Neuronal stem cell (in vitro differentiated cells): ENCODE measurements at regions not wholly inside any gene's neighbourhood (a gene's known extent, or its start where the extent isn't known, plus 50 kb on each side); places are given as distances from the start of the nearest gene placed in this dataset.
"Not testable (repeated sequence)": the region's sequence is repeated elsewhere in the genome, so short reads cannot be mapped to it uniquely, and the experiment has no call there.

Experiments
- DNase-seq: peaks from one replicate; pipeline ENCODE4 v3.0.0-alpha.2; 2013; ENCODE audit warnings: low spot score
- H2AFZ ChIP-seq: one replicate; pipeline ENCODE4 v1.6.1; 2013; ENCODE audit warnings: mild to moderate bottlenecking, low read length, inconsistent platforms
- H2AK5ac ChIP-seq: 2 replicates; pipeline ENCODE4 v1.6.1; 2013; ENCODE audit warnings: low read depth, mild to moderate bottlenecking, inconsistent platforms, low read length, moderate library complexity, mixed read lengths
- H2BK120ac ChIP-seq: 2 replicates; pipeline ENCODE4 v1.6.1; 2013; ENCODE audit warnings: low read depth, mild to moderate bottlenecking, inconsistent platforms, low read length, moderate library complexity, mixed read lengths
- H2BK12ac ChIP-seq: one replicate; pipeline ENCODE4 v1.6.1; 2013; ENCODE audit warnings: low read length, inconsistent platforms
- H2BK15ac ChIP-seq: 2 replicates; pipeline ENCODE4 v1.6.1; 2013; ENCODE audit warnings: mild to moderate bottlenecking, low read length, inconsistent platforms, mixed read lengths
- H2BK5ac ChIP-seq: one replicate; pipeline ENCODE4 v1.6.1; 2013; ENCODE audit warnings: inconsistent platforms, mild to moderate bottlenecking, low read length, moderate library complexity
- H3K14ac ChIP-seq: one replicate; pipeline ENCODE4 v1.6.1; 2013; ENCODE audit warnings: low read length, inconsistent platforms
- H3K18ac ChIP-seq: 2 replicates; pipeline ENCODE4 v1.6.1; 2013; ENCODE audit warnings: low read length, inconsistent platforms
- H3K23ac ChIP-seq: 2 replicates; pipeline ENCODE4 v1.6.1; 2013; ENCODE audit warnings: low read depth, mild to moderate bottlenecking, mixed read lengths, low read length, inconsistent platforms; ENCODE audit not compliant: poor library complexity
- H3K27ac ChIP-seq: replicated peaks from 3 replicates; pipeline ENCODE4 v1.5.1; 2013; ENCODE audit warnings: low read length, inconsistent platforms
- H3K27me3 ChIP-seq, 3 experiments: 2 replicates each; pipeline ENCODE4 v1.6.1; 2013; ENCODE audit warnings: low read length in 3 of 3, mild to moderate bottlenecking in 2 of 3, inconsistent platforms in 1 of 3, low read depth in 1 of 3, mixed read lengths in 1 of 3, moderate library complexity in 1 of 3; ENCODE audit not compliant: control insufficient read depth in 3 of 3, insufficient read depth in 3 of 3
- H3K36me3 ChIP-seq, 2 donors: replicated peaks in 1 of 2; 2 replicates each; pipeline ENCODE4 v1.6.1; 2013; ENCODE audit warnings: low read length in 2 of 2; ENCODE audit not compliant: control insufficient read depth in 2 of 2, insufficient read depth in 2 of 2
- H3K4ac ChIP-seq: 2 replicates; pipeline ENCODE4 v1.6.1; 2013; ENCODE audit warnings: inconsistent platforms, mild to moderate bottlenecking, low read length, moderate library complexity
- H3K4me1 ChIP-seq, 2 donors: 1 replicate in 1 of 2; 2 replicates in 1 of 2; pipeline ENCODE4 v1.6.1; 2013; ENCODE audit warnings: low read length in 2 of 2, low read depth in 1 of 2; ENCODE audit not compliant: control insufficient read depth in 2 of 2, insufficient read depth in 1 of 2
- H3K4me2 ChIP-seq: one replicate; pipeline ENCODE4 v1.6.1; 2013; ENCODE audit warnings: mild to moderate bottlenecking, low read length, inconsistent platforms; ENCODE audit not compliant: insufficient read depth, poor library complexity, severe bottlenecking
- H3K4me3 ChIP-seq, 2 donors: 2 replicates each; pipeline ENCODE4 v1.5.1; 2013; ENCODE audit warnings: low read length in 2 of 2, mild to moderate bottlenecking in 2 of 2, inconsistent platforms in 1 of 2, moderate library complexity in 1 of 2
- H3K79me1 ChIP-seq: one replicate; pipeline ENCODE4 v1.6.1; 2013; ENCODE audit warnings: low read depth, mild to moderate bottlenecking, inconsistent platforms, low read length, moderate library complexity
- H3K9ac ChIP-seq: one replicate; pipeline ENCODE4 v1.6.1; 2013; ENCODE audit warnings: mild to moderate bottlenecking, low read depth, low read length, inconsistent platforms; ENCODE audit not compliant: poor library complexity
- H3K9me3 ChIP-seq, 2 donors: replicated peaks in 1 of 2; 2 replicates each; pipeline versions ENCODE3 to v1.6.1; 2013; ENCODE audit warnings: low read length in 2 of 2, mild to moderate bottlenecking in 2 of 2, inconsistent platforms in 1 of 2, low read depth in 1 of 2, mixed read lengths in 1 of 2, moderate library complexity in 1 of 2; ENCODE audit not compliant: control insufficient read depth in 2 of 2, insufficient read depth in 1 of 2
- H4K8ac ChIP-seq: one replicate; pipeline ENCODE4 v1.6.1; 2013; ENCODE audit warnings: low read depth, mild to moderate bottlenecking, inconsistent platforms, low read length, moderate library complexity
- H4K91ac ChIP-seq: one replicate; pipeline ENCODE4 v1.6.1; 2013; ENCODE audit warnings: low read length, low read depth, mild to moderate bottlenecking, inconsistent platforms; ENCODE audit not compliant: poor library complexity
- WGBS, 2 donors: extraction: QIAGEN DNeasy Blood & Tissue Kit; methylation state at CpG; one replicate each; pipeline ENCODE4 v1.1.7; 2013; ENCODE audit warnings: missing lambda C conversion rate in 2 of 2, mixed read lengths in 1 of 2; ENCODE audit not compliant: insufficient read length in 2 of 2, insufficient replicate concordance in 1 of 2; ENCODE audit errors: extremely low coverage in 2 of 2; 5-methylcytosine and 5-hydroxymethylcytosine counted together

GRCh38 chr21:35503671-35504070 is 454.6 kb upstream of the RUNX1 start:
- no peak for DNase-seq
- no peaks in the 10 kb centered on the region for H3K36me3 ChIP-seq
- H3K4me1 ChIP-seq: no peaks in the 10 kb centered on the region
- no peak overlapping the region for H4K8ac ChIP-seq
- no CpG with 5 or more reads among the region's 5 CpGs for WGBS, 2 donors
- no peak overlapping the region for H3K23ac ChIP-seq
- no peak overlapping the region for H2BK120ac ChIP-seq
- no peak overlapping the region for H3K4ac ChIP-seq
- no peak overlapping the region for H2BK12ac ChIP-seq
- H3K4me3 ChIP-seq: no peak overlapping the region
- H3K79me1 ChIP-seq: no peaks in the 10 kb centered on the region
- no peaks in the 10 kb centered on the region for H3K27me3 ChIP-seq
- H3K9ac ChIP-seq: no peak overlapping the region
- H2AK5ac ChIP-seq: no peak overlapping the region
- H3K9me3 ChIP-seq: no peaks in the 10 kb centered on the region
- no peak overlapping the region for H2BK15ac ChIP-seq
- H3K14ac ChIP-seq: no peak overlapping the region
- H2AFZ ChIP-seq: no peak overlapping the region
- H2BK5ac ChIP-seq: no peak overlapping the region
- no peak overlapping the region for H3K27ac ChIP-seq
- no peak overlapping the region for H3K4me2 ChIP-seq
- no peak overlapping the region for H4K91ac ChIP-seq
- H3K18ac ChIP-seq: no peak overlapping the region

- H3K36me3 ChIP-seq: no peaks in the 10 kb centered on the region
- H3K9ac ChIP-seq: no peak overlapping the region
- no peak overlapping the region for H2BK120ac ChIP-seq
- H4K91ac ChIP-seq: no peak overlapping the region
- no CpG with 5 or more reads among the region's 5 CpGs for WGBS, 2 donors
- H4K8ac ChIP-seq: no peak overlapping the region
- no peaks in the 10 kb centered on the region for H3K27me3 ChIP-seq
- no peak for DNase-seq
- H3K23ac ChIP-seq: no peak overlapping the region
- H2AFZ ChIP-seq: no peak overlapping the region
- H2AK5ac ChIP-seq: no peak overlapping the region
- no peak overlapping the region for H2BK15ac ChIP-seq
- H3K4ac ChIP-seq: no peak overlapping the region
- no peak overlapping the region for H3K4me2 ChIP-seq
- H2BK12ac ChIP-seq: no peak overlapping the region
- no peak overlapping the region for H2BK5ac ChIP-seq
- H3K4me3 ChIP-seq: no peak overlapping the region
- H3K18ac ChIP-seq: no peak overlapping the region
- H3K4me1 ChIP-seq: no peaks in the 10 kb centered on the region
- H3K27ac ChIP-seq: no peak overlapping the region
- no peaks in the 10 kb centered on the region for H3K79me1 ChIP-seq
- H3K9me3 ChIP-seq: no peaks in the 10 kb centered on the region
- no peak overlapping the region for H3K14ac ChIP-seq
Observed at GRCh38 chr21:35502821-35503220, 453.7 kb upstream of the RUNX1 start.

DNA sequence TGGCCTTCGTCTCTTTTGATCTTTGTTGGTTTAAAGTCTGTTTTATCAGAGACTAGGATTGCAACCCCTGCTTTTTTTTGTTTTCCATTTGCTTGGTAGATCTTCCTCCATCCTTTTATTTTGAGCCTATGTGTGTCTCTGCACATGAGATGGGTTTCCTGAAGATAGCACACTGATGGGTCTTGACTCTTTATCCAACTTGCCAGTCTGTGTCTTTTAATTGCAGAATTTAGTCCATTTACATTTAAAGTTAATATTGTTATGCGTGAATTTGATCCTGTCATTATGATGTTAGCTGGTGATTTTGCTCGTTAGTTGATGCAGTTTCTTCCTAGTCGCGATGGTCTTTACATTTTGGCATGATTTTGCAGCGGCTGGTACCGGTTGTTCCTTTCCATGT is 448.4 kb upstream of the RUNX1 start:
- not testable (repeated sequence) for H3K9ac ChIP-seq, H3K27me3 ChIP-seq, H3K9me3 ChIP-seq, H3K27ac ChIP-seq, H4K8ac ChIP-seq, DNase-seq, H2BK12ac ChIP-seq, H2BK5ac ChIP-seq, H3K4me3 ChIP-seq, H3K4me1 ChIP-seq, H4K91ac ChIP-seq, H2AK5ac ChIP-seq, H3K4me2 ChIP-seq, H2BK15ac ChIP-seq, H2AFZ ChIP-seq, H3K36me3 ChIP-seq, H3K79me1 ChIP-seq, H3K14ac ChIP-seq, H3K4ac ChIP-seq, H3K18ac ChIP-seq, H2BK120ac ChIP-seq, H3K23ac ChIP-seq
- WGBS, 2 donors: no CpG with 5 or more reads among the region's 7 CpGs

- no peak overlapping the region for H2BK12ac ChIP-seq
- no peaks in the 10 kb centered on the region for H3K9me3 ChIP-seq
- WGBS, 2 donors: no CpG with 5 or more reads among the region's 6 CpGs
- no peaks in the 10 kb centered on the region for H3K27me3 ChIP-seq
- H3K27ac ChIP-seq: no peak overlapping the region
- no peak overlapping the region for H2BK15ac ChIP-seq
- no peak overlapping the region for H3K4me2 ChIP-seq
- H2BK120ac ChIP-seq: no peak overlapping the region
- no peak overlapping the region for H4K8ac ChIP-seq
- H3K18ac ChIP-seq: no peak overlapping the region
- no peak overlapping the region for H3K4me3 ChIP-seq
- no peak overlapping the region for H4K91ac ChIP-seq
- no peaks in the 10 kb centered on the region for H3K4me1 ChIP-seq
- no peak overlapping the region for H2AK5ac ChIP-seq
- H2BK5ac ChIP-seq: no peak overlapping the region
- no peaks in the 10 kb centered on the region for H3K79me1 ChIP-seq
- H3K4ac ChIP-seq: no peak overlapping the region
- no peak overlapping the region for H3K9ac ChIP-seq
- H3K23ac ChIP-seq: no peak overlapping the region
- H2AFZ ChIP-seq: no peak overlapping the region
- no peaks in the 10 kb centered on the region for H3K36me3 ChIP-seq
- no peak for DNase-seq
- no peak overlapping the region for H3K14ac ChIP-seq
Observed at GRCh38 chr21:35491920-35492678, 443.0 kb upstream of the RUNX1 start.
